Muscle of leg (tissue), 3 donors: ENCODE measurements at regions not wholly inside any gene's neighbourhood (a gene's known extent, or its start where the extent isn't known, plus 50 kb on each side); places are given as distances from the start of the nearest gene placed in this dataset.
A peak's percentile ranks its signal among the peaks of the same experiment; 100 is the strongest.

Source experiments
- DNase-seq: peaks from one replicate; pipeline ENCODE4 v3.0.0; 2013
- H3K27ac ChIP-seq: one replicate; pipeline ENCODE4 v1.5.1; 2013; ENCODE audit warnings: mild to moderate bottlenecking, low read length, control low read depth
- H3K27me3 ChIP-seq: one replicate; pipeline ENCODE4 v1.6.1; 2013; ENCODE audit warnings: low read length; ENCODE audit not compliant: control insufficient read depth, insufficient read depth
- H3K36me3 ChIP-seq: one replicate; pipeline ENCODE4 v1.6.1; 2013; ENCODE audit warnings: low read length; ENCODE audit not compliant: control insufficient read depth, insufficient read depth
- H3K4me1 ChIP-seq: one replicate; pipeline ENCODE4 v1.6.1; 2013; ENCODE audit warnings: low read length; ENCODE audit not compliant: control insufficient read depth, insufficient read depth
- H3K4me3 ChIP-seq: one replicate; pipeline ENCODE4 v1.5.1; 2013; ENCODE audit warnings: low read length, control low read depth
- H3K9me3 ChIP-seq: replicated peaks from 2 replicates; pipeline ENCODE4 v1.6.1; 2013; ENCODE audit warnings: low read depth, low read length; ENCODE audit not compliant: control insufficient read depth
- WGBS: methylation state at CpG from one replicate; pipeline ENCODE4 v1.1.5; 2013; ENCODE audit warnings: missing lambda C conversion rate; ENCODE audit not compliant: insufficient coverage; 5-methylcytosine and 5-hydroxymethylcytosine counted together

GRCh38 chr12:24109381-24110039 is 160.0 kb upstream of the SOX5 start:
- H3K9me3 ChIP-seq = peaks cover 1% of the 10 kb centered on the region
- H3K4me1 ChIP-seq = no peaks in the 10 kb centered on the region
- no peaks in the 10 kb centered on the region for H3K36me3 ChIP-seq
- no peaks in the 10 kb centered on the region for H3K27me3 ChIP-seq
- DNase-seq = peak; percentile 16
- no CpG with 5 or more reads among the region's 3 CpGs for WGBS
- no peak overlapping the region for H3K4me3 ChIP-seq
- H3K27ac ChIP-seq = no peak overlapping the region

- Histone ChIP-seq H3K27ac (no peak overlapping the region), H3K4me1 (no peaks in the 10 kb centered on the region), H3K36me3 (no peaks in the 10 kb centered on the region), H3K27me3 (no peaks in the 10 kb centered on the region), H3K4me3 (no peak overlapping the region), H3K9me3 (peaks cover 2% of the 10 kb centered on the region)
- no peak for DNase-seq
- WGBS = no CpG with 5 or more reads among the region's 3 CpGs
Measured at GRCh38 chr12:24102676-24103075, 153.2 kb upstream of the SOX5 start.

GRCh38 chr12:24099576-24099975 is 150.1 kb upstream of the SOX5 start:
- DNase-seq = no peak
- Histone ChIP-seq H3K4me1 (no peaks in the 10 kb centered on the region), H3K36me3 (no peaks in the 10 kb centered on the region), H3K4me3 (no peak overlapping the region), H3K27ac (no peak overlapping the region), H3K9me3 (peaks cover 2% of the 10 kb centered on the region), H3K27me3 (no peaks in the 10 kb centered on the region)
- WGBS = no CpG with 5 or more reads among the region's 1 CpG

- Histone ChIP-seq H3K4me1 (no peaks in the 10 kb centered on the region), H3K36me3 (no peaks in the 10 kb centered on the region), H3K27ac (no peak overlapping the region), H3K9me3 (no peaks in the 10 kb centered on the region), H3K27me3 (no peaks in the 10 kb centered on the region), H3K4me3 (no peak overlapping the region)
- WGBS = no CpG with 5 or more reads among the region's 1 CpG
- no peak for DNase-seq
Measured at GRCh38 chr12:24095245-24095644, 145.8 kb upstream of the SOX5 start.

- no peak overlapping the region for H3K27ac ChIP-seq
- H3K27me3 ChIP-seq = no peaks in the 10 kb centered on the region
- no peaks in the 10 kb centered on the region for H3K9me3 ChIP-seq
- no CpG with 5 or more reads among the region's 2 CpGs for WGBS
- H3K4me1 ChIP-seq = no peaks in the 10 kb centered on the region
- no peak for DNase-seq
- no peak overlapping the region for H3K4me3 ChIP-seq
- no peaks in the 10 kb centered on the region for H3K36me3 ChIP-seq
Measured at GRCh38 chr12:24089510-24089890, 140.0 kb upstream of the SOX5 start.

- H3K4me1 ChIP-seq = no peaks in the 10 kb centered on the region
- no peak overlapping the region for H3K27ac ChIP-seq
- no peaks in the 10 kb centered on the region for H3K36me3 ChIP-seq
- DNase-seq = no peak
- H3K27me3 ChIP-seq = no peaks in the 10 kb centered on the region
- H3K4me3 ChIP-seq = no peak overlapping the region
- WGBS = no CpG with 5 or more reads among the region's 5 CpGs
- no peaks in the 10 kb centered on the region for H3K9me3 ChIP-seq
Measured at GRCh38 chr12:24088751-24089509, 139.5 kb upstream of the SOX5 start.

- H3K27ac ChIP-seq = no peak overlapping the region
- H3K27me3 ChIP-seq = no peaks in the 10 kb centered on the region
- DNase-seq = no peak
- WGBS = 63% methylated on average over 1 of the region's 4 CpGs
- no peaks in the 10 kb centered on the region for H3K36me3 ChIP-seq
- no peaks in the 10 kb centered on the region for H3K9me3 ChIP-seq
- H3K4me1 ChIP-seq = no peaks in the 10 kb centered on the region
- H3K4me3 ChIP-seq = no peak overlapping the region
Measured at GRCh38 chr12:24087294-24087693, 137.8 kb upstream of the SOX5 start.

GRCh38 chr12:24084800-24085199 is 135.3 kb upstream of the SOX5 start:
- WGBS = 100% methylated on average over 1 of the region's 2 CpGs
- no peak for DNase-seq

GRCh38 chr12:24083838-24084237 is 134.4 kb upstream of the SOX5 start:
- Histone ChIP-seq H3K27me3 (no peaks in the 10 kb centered on the region), H3K4me3 (no peak overlapping the region), H3K4me1 (no peaks in the 10 kb centered on the region), H3K36me3 (no peaks in the 10 kb centered on the region), H3K27ac (no peak overlapping the region), H3K9me3 (no peaks in the 10 kb centered on the region)
- DNase-seq = no peak
- WGBS = 71% methylated on average over 3 of the region's 3 CpGs

More at GRCh38 chr12:24084800-24085199, 135.3 kb upstream of the SOX5 start:
- H3K27ac ChIP-seq = no peak overlapping the region
- no peak overlapping the region for H3K4me3 ChIP-seq
- no peaks in the 10 kb centered on the region for H3K4me1 ChIP-seq
- no peaks in the 10 kb centered on the region for H3K27me3 ChIP-seq
- no peaks in the 10 kb centered on the region for H3K36me3 ChIP-seq
- H3K9me3 ChIP-seq = no peaks in the 10 kb centered on the region

- H3K36me3 ChIP-seq = no peaks in the 10 kb centered on the region
- DNase-seq = no peak
- 46% methylated on average over 2 of the region's 7 CpGs for WGBS
- H3K27me3 ChIP-seq = no peaks in the 10 kb centered on the region
- no peak overlapping the region for H3K27ac ChIP-seq
- H3K4me3 ChIP-seq = no peak overlapping the region
- no peaks in the 10 kb centered on the region for H3K9me3 ChIP-seq
- H3K4me1 ChIP-seq = no peaks in the 10 kb centered on the region
Measured at GRCh38 chr12:24081606-24082005, 132.1 kb upstream of the SOX5 start.
